HG03565 (cell line): ENCODE measurements at regions not wholly inside any gene's neighbourhood (a gene's known extent, or its start where the extent isn't known, plus 50 kb on each side); places are given as distances from the start of the nearest gene placed in this dataset.
"Not testable (repeated sequence)": the region's sequence is repeated elsewhere in the genome, so short reads cannot be mapped to it uniquely, and the experiment has no call there.

Experiments used
- ATAC-seq: cut with Tn5 transposase; IDR thresholded peaks from one replicate; pipeline ENCODE4 v1.9.1; 2021; ENCODE audit warnings: mild to moderate bottlenecking, moderate library complexity; ENCODE audit not compliant: unreplicated experiment

- not testable (repeated sequence) for ATAC-seq
These were observed 1740.6 kb upstream of the DEFB115 start for GRCh38 chr20:29516847-29517246.

- not testable (repeated sequence) for ATAC-seq
These were observed 1737.7 kb upstream of the DEFB115 start for GRCh38 chr20:29519610-29520241.

GRCh38 chr20:29533566-29534177 lies 1723.8 kb upstream of the DEFB115 start:
- ATAC-seq, result not testable (repeated sequence)

- ATAC-seq, result not testable (repeated sequence)
These were observed 1690.4 kb upstream of the DEFB115 start for GRCh38 chr20:29566901-29567635.

- not testable (repeated sequence) for ATAC-seq
These were observed 1689.8 kb upstream of the DEFB115 start for GRCh38 chr20:29567671-29568070.

GRCh38 chr20:29570126-29570525 lies 1687.3 kb upstream of the DEFB115 start:
- ATAC-seq, result not testable (repeated sequence)

GRCh38 chr20:29589530-29589929 lies 1667.9 kb upstream of the DEFB115 start:
- not testable (repeated sequence) for ATAC-seq

- ATAC-seq, result not testable (repeated sequence)
These were observed 1653.3 kb upstream of the DEFB115 start for GRCh38 chr20:29604163-29604562.

- not testable (repeated sequence) for ATAC-seq
These were observed 1651.3 kb upstream of the DEFB115 start for GRCh38 chr20:29606171-29606570.

GRCh38 chr20:29629395-29629794 lies 1628.1 kb upstream of the DEFB115 start:
- ATAC-seq, result not testable (repeated sequence)
